ENCODE measurements at regions not wholly inside any gene's neighbourhood (a gene's known extent, or its start where the extent isn't known, plus 50 kb on each side); places are given as distances from the start of the nearest gene placed in this dataset.

DNA sequence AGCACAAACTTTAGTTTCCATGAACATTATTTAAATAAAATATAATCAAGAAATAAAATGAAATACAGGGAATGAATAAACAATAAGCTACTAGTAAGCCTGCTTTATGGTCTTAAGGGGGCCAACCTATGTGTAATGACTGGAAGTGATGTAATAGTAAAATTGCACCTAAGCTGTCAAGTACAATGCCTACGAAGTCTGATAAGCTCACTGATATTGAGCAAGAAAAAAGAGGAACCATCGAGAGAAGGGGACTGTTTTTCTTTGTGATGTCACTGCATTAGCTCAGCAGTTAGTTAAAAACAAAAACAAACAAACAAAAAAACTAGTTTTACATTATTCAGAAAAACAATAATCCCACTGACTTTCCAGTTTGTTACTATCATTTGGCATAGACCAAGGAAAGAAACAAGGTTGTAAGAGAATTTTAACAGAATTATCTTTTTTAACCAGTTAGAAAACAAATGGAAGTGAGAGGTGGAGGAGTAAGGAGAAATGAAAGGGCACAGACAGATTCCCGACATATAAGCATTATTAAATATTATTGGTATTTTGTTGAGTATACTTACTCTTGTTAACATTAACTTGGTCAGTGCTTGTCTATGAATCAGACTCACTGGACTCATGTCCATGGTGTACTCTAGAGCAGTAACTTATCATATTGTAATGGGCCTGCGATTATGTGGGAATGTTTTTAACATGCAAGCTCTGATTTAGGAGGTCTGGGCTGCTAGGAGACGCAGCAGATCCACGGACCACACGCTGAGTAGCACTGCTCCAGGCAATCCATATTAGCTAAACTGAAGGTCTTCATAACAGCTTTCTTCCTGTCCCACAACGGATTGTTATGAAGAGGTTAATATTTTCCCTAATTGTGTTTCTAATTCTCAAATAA, 99.6 kb upstream of the HMGCLL1 start:
- Histone ChIP-seq H3K27ac (no peak overlapping the region), H3K9me3 (no peaks in the 10 kb centered on the region), H3K27me3 (replicated peaks; ENCODE audit: insufficient read depth) (no peaks in the 10 kb centered on the region), H3K4me3 (no peak overlapping the region), H3K4me1 (ENCODE audit: control insufficient read depth in 1 of 2, low read depth in 2 of 2) (no peaks in the 10 kb centered on the region), H3K36me3 (no peaks in the 10 kb centered on the region)
- ATAC-seq (ENCODE audit: insufficient number of reproducible peaks, low FRiP score, low read depth) = no peak
- TF ChIP-seq, protein P1, sequence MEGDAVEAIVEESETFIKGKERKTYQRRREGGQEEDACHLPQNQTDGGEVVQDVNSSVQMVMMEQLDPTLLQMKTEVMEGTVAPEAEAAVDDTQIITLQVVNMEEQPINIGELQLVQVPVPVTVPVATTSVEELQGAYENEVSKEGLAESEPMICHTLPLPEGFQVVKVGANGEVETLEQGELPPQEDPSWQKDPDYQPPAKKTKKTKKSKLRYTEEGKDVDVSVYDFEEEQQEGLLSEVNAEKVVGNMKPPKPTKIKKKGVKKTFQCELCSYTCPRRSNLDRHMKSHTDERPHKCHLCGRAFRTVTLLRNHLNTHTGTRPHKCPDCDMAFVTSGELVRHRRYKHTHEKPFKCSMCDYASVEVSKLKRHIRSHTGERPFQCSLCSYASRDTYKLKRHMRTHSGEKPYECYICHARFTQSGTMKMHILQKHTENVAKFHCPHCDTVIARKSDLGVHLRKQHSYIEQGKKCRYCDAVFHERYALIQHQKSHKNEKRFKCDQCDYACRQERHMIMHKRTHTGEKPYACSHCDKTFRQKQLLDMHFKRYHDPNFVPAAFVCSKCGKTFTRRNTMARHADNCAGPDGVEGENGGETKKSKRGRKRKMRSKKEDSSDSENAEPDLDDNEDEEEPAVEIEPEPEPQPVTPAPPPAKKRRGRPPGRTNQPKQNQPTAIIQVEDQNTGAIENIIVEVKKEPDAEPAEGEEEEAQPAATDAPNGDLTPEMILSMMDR (IDR thresholded peaks at IDR 0.05) = no peak
- no peak for DNase-seq (ENCODE audit: low spot score)

DNA sequence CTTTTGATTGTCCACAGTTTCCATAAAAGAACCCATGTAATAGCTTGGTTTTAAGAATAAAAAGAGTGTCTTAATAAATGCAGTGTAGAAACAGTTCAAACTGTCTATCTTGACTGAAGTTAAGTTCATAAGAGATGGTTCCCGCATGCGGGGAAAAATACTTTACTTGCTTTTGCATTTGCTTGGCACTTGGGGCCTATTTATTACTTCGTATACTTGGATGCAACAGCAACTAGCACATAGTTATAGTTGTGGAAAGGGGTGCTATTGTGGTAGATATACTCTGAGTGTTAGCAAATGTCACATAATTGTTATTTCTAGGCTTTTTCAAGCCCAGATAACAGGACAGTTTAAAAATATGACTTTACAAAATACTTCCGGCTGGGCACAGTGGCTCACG, 97.7 kb upstream of the HMGCLL1 start:
- no peaks in the 10 kb centered on the region for H3K9me3 ChIP-seq
- H3K4me3 ChIP-seq = no peak overlapping the region
- H3K4me1 ChIP-seq (ENCODE audit: control insufficient read depth in 1 of 2, low read depth in 2 of 2) = no peaks in the 10 kb centered on the region
- H3K27ac ChIP-seq = no peak overlapping the region
- TF ChIP-seq, protein P1 (IDR thresholded peaks at IDR 0.05) = no peak
- ATAC-seq (ENCODE audit: insufficient number of reproducible peaks, low FRiP score, low read depth) (no peak), DNase-seq (ENCODE audit: low spot score) (no peak)
- H3K36me3 ChIP-seq = no peaks in the 10 kb centered on the region
- H3K27me3 ChIP-seq (replicated peaks; ENCODE audit: insufficient read depth) = no peaks in the 10 kb centered on the region

DNA sequence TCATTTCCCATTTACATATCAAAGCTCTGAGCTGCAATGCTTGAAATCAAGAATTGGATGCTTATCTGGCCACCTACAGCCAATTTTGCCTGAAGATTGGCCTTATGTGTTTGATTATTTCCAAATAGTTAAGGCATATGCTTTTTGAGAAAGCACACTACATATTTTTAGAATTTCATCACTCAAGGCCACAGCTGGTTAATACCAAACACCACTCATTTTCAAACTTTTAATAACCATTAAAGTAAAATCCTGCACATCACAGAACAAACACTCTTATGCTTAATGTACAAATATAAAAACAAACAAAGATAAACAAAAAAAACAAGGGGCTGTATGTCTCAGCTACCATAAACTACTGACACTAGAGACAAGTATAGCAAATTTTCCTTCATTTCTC, 96.9 kb upstream of the HMGCLL1 start:
- no peaks in the 10 kb centered on the region for H3K4me1 ChIP-seq (ENCODE audit: control insufficient read depth in 1 of 2, low read depth in 2 of 2)
- DNase-seq (ENCODE audit: low spot score) = no peak
- no peaks in the 10 kb centered on the region for H3K36me3 ChIP-seq
- H3K4me3 ChIP-seq = no peak overlapping the region
- H3K27me3 ChIP-seq (replicated peaks; ENCODE audit: insufficient read depth) = no peaks in the 10 kb centered on the region
- TF ChIP-seq, protein P1 (IDR thresholded peaks at IDR 0.05) = no peak
- ATAC-seq (ENCODE audit: insufficient number of reproducible peaks, low FRiP score, low read depth) = no peak
- H3K27ac ChIP-seq = no peak overlapping the region
- H3K9me3 ChIP-seq = no peaks in the 10 kb centered on the region

DNA sequence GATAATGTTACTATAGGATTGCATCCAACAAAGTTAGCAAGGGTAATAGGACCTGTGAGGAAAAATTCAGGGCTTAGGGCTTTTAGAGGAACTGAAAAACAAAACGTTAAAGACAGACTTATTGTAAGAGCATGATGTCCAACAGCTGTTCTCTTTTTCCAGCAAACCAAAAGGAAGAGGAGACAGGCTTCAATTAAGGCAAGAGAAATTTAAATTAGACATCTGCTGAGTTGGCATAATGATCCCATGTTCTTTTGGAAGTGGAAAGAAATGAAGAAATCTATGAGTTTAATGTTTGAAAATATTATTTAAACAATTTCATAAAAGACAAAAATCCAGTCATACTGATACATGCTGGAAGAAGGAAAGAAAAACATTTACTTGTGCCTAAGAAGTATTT, 95.7 kb upstream of the HMGCLL1 start:
- Histone ChIP-seq H3K4me3 (no peak overlapping the region), H3K27me3 (replicated peaks; ENCODE audit: insufficient read depth) (no peaks in the 10 kb centered on the region), H3K9me3 (no peaks in the 10 kb centered on the region), H3K36me3 (no peaks in the 10 kb centered on the region), H3K27ac (no peak overlapping the region), H3K4me1 (ENCODE audit: control insufficient read depth in 1 of 2, low read depth in 2 of 2) (no peaks in the 10 kb centered on the region)
- TF ChIP-seq, protein P1 (IDR thresholded peaks at IDR 0.05) = no peak
- ATAC-seq (ENCODE audit: insufficient number of reproducible peaks, low FRiP score, low read depth) (no peak), DNase-seq (ENCODE audit: low spot score) (no peak)

DNA sequence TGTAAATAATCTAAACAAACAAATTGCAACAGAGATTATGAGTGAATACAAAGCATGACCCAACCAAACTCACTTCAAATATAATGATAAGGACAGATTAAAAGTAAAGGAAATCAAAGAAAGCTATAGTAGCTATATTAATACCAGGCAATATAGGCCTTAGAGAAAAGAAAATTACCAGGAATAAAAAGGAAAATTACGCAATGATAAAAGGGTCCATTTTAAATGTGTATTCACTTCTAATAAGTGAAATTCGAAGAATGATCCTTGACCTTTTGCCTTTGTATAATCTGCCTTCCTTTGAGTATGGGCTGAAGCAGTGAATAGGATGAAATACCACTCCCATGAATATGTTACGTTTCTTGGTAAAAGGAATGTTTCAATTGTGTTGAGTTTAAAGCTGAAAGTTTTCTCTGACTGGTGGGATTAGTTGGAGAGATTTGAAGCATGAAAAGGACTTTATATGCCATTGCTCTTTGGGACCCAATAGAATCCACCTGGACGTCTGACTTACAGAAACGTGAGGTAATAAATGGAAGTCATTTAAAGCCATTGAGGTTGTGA, 91.9 kb upstream of the HMGCLL1 start:
- ATAC-seq (ENCODE audit: insufficient number of reproducible peaks, low FRiP score, low read depth) = no peak
- TF ChIP-seq, protein P1 (IDR thresholded peaks at IDR 0.05) = no peak

More for the DNA sequence above, 91.9 kb upstream of the HMGCLL1 start:
- no peak overlapping the region for H3K27ac ChIP-seq
- no peaks in the 10 kb centered on the region for H3K36me3 ChIP-seq
- no peak for DNase-seq (ENCODE audit: low spot score)
- no peak overlapping the region for H3K4me3 ChIP-seq
- no peaks in the 10 kb centered on the region for H3K9me3 ChIP-seq
- no peaks in the 10 kb centered on the region for H3K27me3 ChIP-seq (replicated peaks; ENCODE audit: insufficient read depth)
- no peaks in the 10 kb centered on the region for H3K4me1 ChIP-seq (ENCODE audit: control insufficient read depth in 1 of 2, low read depth in 2 of 2)
